ENCODE measurements at regions not wholly inside any gene's neighbourhood (a gene's known extent, or its start where the extent isn't known, plus 50 kb on each side); places are given as distances from the start of the nearest gene placed in this dataset.
A peak's percentile ranks its signal among the peaks of the same experiment; 100 is the strongest.

DNA sequence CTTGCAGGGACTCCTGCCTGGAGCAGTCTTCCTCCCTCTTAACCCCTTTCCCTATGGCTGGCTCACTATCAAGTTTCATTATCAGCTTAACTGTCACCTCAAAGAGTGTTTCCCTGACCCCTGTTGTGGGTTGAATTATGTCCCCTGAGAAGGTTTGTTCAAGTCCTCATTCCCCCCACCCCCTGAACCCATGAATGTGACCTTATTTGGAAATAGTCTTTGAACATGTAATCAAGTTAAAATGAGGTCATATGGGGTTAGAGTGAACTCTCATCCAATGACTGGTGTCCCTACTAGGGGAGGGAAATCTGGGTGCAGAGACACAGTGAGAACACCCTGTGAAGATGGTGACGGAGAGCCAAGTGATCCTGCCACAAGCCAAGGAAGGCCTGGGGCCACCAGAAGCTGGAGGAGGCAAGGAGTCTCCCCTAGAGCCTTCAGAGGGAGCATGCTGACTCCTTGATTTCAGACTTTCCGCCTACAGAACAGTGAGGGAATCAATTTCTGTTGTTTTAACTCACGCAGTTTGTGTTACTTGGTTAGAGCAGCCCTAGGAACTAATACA lies 165.2 kb upstream of the TOP1 start:
- TF ChIP-seq, protein P1, sequence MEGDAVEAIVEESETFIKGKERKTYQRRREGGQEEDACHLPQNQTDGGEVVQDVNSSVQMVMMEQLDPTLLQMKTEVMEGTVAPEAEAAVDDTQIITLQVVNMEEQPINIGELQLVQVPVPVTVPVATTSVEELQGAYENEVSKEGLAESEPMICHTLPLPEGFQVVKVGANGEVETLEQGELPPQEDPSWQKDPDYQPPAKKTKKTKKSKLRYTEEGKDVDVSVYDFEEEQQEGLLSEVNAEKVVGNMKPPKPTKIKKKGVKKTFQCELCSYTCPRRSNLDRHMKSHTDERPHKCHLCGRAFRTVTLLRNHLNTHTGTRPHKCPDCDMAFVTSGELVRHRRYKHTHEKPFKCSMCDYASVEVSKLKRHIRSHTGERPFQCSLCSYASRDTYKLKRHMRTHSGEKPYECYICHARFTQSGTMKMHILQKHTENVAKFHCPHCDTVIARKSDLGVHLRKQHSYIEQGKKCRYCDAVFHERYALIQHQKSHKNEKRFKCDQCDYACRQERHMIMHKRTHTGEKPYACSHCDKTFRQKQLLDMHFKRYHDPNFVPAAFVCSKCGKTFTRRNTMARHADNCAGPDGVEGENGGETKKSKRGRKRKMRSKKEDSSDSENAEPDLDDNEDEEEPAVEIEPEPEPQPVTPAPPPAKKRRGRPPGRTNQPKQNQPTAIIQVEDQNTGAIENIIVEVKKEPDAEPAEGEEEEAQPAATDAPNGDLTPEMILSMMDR (IDR thresholded peaks at IDR 0.05; ENCODE audit: low read depth, low read length, missing control alignments) = no peak
- in situ Hi-C loops (cut with HindIII; ENCODE audit: low sequenced_read_pairs) = no loop called here
- DNase-seq (ENCODE audit: low read depth) = no peak
- H3K4me3 ChIP-seq (ENCODE audit: low read depth, low read length) = no peak overlapping the region

DNA sequence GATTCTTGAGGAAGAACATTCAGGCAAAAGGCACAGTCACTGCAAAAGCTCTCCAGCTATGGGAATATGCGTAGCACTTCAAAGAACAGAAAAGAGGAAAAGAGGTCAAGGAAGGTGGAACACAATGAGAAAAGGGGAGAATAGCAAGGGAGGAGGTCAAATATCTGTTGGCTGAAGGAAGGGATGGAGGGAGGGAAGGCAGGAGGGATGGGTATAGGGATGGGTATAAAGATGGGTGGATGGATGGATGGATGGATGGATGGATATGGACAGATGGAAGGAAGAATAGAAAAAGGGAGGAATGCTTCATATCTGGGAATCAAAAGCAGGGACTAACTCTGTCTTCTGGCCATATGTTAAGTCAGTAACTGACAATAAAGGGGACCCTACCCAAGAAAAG lies 164.2 kb upstream of the TOP1 start:
- H3K4me3 ChIP-seq (ENCODE audit: low read depth, low read length) = no peak overlapping the region
- TF ChIP-seq, protein P1 (IDR thresholded peaks at IDR 0.05; ENCODE audit: low read depth, low read length, missing control alignments) = no peak
- in situ Hi-C loops (cut with HindIII; ENCODE audit: low sequenced_read_pairs) = no loop called here
- DNase-seq (ENCODE audit: low read depth) = no peak

DNA sequence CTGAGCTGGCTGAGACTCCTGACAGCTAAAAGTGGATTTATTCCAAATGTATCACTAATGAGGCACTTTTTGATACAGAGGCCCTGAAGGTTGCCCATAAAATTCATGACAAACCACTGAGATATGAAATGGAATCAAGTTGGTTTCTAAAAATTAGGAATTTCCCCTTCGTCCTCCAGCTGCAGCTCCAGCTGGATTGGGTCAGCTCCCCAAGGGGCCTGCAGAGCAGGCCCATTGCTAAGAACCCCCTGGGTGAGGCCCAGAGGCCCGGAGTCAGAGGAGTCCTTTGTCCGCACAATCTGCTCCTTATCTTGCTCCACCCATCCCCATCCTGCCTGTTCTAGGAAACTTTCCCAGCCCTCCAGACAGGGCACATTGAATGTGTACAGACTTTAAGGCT lies 163.5 kb upstream of the TOP1 start:
- in situ Hi-C loops (cut with HindIII; ENCODE audit: low sequenced_read_pairs) = no loop called here
- H3K4me3 ChIP-seq (ENCODE audit: low read depth, low read length) = no peak overlapping the region
- TF ChIP-seq, protein P1 (IDR thresholded peaks at IDR 0.05; ENCODE audit: low read depth, low read length, missing control alignments) = no peak

DNA sequence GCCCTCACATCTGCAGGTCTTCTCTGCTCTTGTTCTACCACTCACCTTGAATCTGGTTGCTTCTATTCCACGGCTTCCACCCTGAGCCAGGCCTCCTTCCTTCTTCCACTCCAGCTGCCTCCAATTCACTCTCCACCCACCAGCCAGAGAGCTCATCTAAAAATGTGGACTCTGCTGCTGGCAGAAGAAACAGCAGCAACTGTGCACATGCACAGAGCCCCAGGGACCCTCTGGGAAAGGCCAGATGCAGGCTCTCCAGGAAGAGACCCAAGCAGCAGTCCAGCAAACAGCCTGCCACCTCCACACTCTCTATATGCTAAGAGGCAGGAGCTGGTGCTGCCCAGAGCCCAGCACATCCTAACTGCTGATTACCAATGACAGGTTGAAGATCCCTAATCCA lies 162.6 kb upstream of the TOP1 start:
- DNase-seq (ENCODE audit: low read depth) = no peak
- H3K4me3 ChIP-seq (ENCODE audit: low read depth, low read length) = no peak overlapping the region
- TF ChIP-seq, protein P1 (IDR thresholded peaks at IDR 0.05; ENCODE audit: low read depth, low read length, missing control alignments) = no peak
- in situ Hi-C loops (cut with HindIII; ENCODE audit: low sequenced_read_pairs) = no loop called here

More for the DNA sequence above, 163.5 kb upstream of the TOP1 start:
- DNase-seq (ENCODE audit: low read depth) = no peak

DNA sequence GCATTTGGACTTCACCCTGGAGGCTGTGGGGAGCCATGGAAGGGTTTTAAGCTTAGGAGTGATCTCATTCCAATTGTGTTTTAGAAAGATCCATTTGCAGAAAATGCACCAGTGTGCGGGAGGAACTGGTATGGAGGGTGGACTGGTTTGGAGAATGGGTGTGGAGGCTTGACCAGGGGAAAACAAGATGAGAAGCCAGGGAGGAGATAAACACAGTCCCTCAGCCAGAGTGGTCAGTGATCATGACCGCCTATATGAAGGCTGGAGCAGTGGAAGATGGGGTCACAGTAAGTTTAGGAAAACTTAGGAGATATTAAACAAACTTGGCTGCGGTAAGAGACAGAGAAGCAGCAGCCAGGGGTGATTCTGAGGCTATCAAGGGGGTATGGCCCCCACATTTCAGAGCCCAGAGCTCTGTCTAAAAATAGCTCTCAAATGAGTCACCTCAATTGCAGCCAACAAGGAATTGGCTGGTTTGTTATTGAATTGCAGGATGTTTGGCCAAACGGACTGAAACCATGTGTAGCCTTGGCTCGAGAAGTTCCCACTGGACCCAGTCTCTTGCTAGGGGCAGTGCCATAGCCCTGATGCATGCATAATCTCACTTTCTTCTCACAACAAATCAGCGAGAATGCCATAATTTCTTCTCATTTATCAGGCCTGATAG lies 159.9 kb upstream of the TOP1 start:
- in situ Hi-C loops (cut with HindIII; ENCODE audit: low sequenced_read_pairs) = no loop called here
- DNase-seq (ENCODE audit: low read depth) = peak; percentile 89
- TF ChIP-seq, protein P1 (IDR thresholded peaks at IDR 0.05; ENCODE audit: low read depth, low read length, missing control alignments) = no peak
- H3K4me3 ChIP-seq (ENCODE audit: low read depth, low read length) = no peak overlapping the region

DNA sequence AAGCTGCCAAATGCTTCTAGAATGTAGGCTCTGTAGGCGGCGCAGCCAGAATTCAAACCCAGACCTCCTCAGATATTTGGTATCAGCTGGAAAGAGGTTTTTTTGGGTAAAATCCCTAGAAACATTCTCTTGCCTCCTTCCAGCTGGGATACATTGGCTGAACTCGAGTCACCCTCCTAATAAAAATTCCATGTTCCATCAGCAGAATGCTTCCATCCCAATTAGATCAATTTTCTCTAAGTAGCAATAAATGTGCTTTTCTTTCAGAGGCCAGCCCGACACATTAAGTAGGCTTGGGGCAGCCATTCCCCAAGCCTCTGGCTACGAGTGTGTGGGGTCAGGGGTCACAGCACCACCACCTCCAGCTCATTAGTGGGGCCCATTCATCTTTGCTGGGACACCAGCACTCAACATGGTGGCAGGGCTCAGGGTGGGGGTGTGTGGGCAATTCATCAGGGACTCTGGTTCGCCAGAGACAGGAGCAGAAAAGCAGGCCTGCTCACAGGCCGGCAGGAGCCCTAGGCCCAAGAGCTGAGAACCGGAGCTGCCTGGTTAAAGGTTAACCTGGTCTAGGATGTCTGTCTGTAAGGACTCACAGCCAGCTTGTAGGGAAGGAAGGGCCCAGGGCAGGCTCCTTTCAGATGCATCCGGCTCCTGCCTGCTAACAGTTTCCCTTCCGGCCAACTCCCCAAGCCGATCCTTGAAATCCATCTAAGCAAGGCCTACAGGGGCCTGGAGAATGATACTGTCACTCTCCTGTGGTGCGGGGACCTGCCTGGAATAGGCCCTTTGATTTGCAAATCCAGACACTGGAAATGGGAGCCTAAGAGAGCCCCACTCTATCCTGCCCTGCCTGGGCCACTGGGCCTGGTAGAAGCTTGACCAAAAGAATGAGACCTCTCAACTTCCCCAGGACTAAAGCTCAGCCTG lies 159.1 kb upstream of the TOP1 start:
- in situ Hi-C loops (cut with HindIII; ENCODE audit: low sequenced_read_pairs) = no loop called here
- H3K4me3 ChIP-seq (ENCODE audit: low read depth, low read length) = no peak overlapping the region
- no peak for DNase-seq (ENCODE audit: low read depth)
- TF ChIP-seq, protein P1 (IDR thresholded peaks at IDR 0.05; ENCODE audit: low read depth, low read length, missing control alignments) = no peak
